DMS 273 treated with DMSO at 0.1 percent for 48 hours (cell line): ENCODE measurements at regions not wholly inside any gene's neighbourhood (a gene's known extent, or its start where the extent isn't known, plus 50 kb on each side); places are given as distances from the start of the nearest gene placed in this dataset.

Experiments used
- DNase-seq: peaks from one replicate; lab custom pipeline; 2025; lab: John Stamatoyannopoulos, UW

GRCh38 chr2:8537562-8538155 is 144.2 kb upstream of the ID2 start:
- no peak for DNase-seq

DNA sequence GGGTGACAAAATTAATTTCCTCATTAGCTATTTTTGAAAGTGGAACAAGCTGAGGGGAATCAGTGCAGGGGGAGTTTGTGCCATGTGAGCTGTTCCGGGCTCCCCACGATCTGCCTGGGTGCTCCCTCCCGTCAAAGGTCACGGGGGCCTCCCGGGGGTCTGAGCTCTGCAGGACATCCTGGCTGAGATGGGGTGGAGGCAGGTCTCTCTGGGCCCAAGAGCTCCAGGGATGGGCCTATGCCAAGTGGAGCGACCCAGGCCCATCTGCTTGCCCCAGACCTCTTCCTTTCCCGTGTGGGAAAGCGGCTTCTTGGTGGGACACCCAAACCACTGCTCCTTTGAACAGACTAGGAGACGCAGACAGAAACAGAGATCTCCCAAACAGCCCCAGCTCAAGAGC is 143.3 kb upstream of the ID2 start:
- no peak for DNase-seq

DNA sequence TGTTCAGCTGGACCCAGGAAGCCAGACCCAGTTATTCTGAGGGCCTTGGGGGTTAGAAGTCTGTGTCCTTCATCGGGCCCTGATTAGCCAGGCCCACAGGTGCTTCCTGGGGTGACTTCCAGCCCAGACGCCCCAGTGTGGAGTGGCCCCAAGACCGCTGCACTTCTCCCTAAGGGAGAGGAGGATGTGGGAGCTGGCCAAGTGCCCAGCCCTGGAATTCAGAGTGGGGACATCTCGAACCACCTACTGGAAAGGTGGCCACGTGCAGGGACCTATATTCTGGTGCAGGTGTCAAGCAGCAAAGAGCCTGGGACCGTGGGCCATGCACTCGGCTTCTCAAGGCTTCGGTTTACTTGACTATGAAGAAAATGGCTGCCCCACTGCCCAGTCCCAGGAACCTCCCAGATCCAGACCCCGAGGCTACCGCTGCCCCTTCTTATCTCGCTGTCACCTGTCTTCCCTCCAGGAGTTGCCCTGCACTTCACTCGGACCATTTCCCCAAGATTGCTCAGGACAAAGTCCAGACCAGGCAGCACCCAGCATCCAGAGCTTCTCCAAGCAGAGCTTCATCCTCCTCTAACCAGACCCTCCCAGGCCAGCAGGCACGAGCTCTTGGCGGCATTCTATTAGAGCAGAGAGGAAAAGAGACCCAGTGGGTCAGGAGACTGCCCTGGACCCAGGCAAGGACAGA is 142.8 kb upstream of the ID2 start:
- no peak for DNase-seq

- DNase-seq = no peak
These were observed 141.9 kb upstream of the ID2 start for GRCh38 chr2:8539743-8540551.

- DNase-seq = no peak
These were observed 141.3 kb upstream of the ID2 start for GRCh38 chr2:8540552-8541055.

DNA sequence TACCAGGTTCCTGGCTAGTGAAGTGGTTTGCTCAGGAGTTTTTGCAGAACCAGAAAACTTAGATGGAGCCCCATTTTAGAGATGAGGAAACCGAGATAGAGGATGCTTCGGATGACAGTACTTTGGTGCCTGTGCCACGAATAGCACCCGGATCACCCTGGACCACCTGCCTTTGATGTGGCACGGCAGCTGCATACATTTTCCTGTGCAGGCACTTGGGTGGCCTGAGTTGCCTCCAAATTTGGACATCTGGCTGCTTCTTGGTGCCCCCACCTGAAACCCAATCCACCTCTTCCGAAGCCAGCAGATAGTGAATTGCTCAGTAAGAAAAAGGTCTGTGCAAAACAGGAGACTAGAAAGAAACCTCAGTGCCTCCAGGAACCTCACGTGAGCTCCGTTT is 140.6 kb upstream of the ID2 start:
- DNase-seq = no peak

GRCh38 chr2:8541636-8542035 is 140.2 kb upstream of the ID2 start:
- DNase-seq = no peak

DNA sequence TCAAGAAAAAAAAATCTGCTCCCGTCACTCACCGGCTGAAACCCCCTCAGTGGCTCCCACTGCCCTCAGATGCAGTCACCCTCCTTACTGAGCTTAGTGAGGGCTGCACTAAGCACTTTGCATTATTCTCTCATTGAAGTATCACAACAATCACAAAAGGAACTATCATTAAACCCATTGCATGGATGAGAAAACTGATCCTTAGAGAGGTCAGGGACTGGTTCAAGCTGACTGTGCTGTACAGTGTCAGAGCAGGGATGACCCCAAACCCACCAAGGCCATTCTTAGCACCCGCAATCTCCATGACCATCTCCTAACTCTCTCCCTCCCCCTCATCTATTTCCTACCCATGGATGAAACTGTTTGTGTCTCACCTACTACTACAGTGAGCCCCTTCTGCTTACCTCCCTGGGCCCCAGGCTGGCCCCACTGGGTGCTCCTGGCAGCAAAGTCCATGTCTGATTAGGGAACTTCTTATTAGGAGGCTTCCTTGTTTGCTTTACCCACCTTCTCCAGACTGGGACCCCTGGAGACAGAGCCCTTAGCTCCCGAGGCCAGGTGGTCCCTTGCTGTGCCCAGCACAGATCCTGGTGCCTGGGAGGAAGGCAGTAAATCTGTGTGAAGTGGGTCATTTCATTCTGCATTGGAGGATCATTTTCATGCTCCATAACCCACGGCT is 139.3 kb upstream of the ID2 start:
- DNase-seq = no peak

GRCh38 chr2:8543060-8543382 is 138.8 kb upstream of the ID2 start:
- DNase-seq = no peak

DNA sequence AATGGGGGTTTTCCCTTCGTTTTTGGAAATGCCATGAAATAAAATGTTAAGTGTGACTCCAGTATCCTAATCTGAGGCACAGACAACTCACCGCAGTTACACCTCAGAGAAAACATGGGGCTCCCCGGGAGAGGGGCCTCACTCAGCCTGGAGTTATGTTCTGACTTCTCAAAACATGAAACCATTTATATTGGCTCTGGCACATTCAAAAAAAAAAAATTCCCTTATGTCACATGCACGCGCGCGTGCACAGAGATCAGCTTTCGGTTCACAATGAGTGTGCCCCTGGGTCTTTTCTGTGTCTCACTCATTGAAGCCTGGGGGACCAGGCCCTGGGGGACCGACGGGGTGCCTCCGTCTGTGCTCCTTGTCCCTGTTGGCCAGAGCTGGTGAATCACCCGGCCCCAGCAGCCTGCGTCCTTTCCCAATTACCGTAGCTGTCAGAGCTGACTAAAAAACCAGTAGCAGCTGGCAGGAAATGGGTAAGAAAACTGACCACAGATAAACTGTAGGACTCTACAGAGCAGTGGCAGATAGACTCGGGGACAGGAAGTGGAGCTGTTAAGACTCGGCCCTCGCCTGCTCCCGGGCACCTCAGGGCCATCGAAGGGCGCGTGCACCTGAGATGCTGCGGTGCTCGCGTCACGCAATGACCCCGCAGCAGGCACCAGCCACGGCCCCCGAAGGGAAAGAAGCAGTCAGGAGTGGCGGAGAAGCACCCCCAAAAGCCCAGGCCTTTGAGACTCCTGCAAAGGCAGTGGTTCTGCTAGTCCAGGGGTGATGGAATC is 138.3 kb upstream of the ID2 start:
- DNase-seq = no peak

GRCh38 chr2:8544171-8544785 is 137.6 kb upstream of the ID2 start:
- no peak for DNase-seq

DNA sequence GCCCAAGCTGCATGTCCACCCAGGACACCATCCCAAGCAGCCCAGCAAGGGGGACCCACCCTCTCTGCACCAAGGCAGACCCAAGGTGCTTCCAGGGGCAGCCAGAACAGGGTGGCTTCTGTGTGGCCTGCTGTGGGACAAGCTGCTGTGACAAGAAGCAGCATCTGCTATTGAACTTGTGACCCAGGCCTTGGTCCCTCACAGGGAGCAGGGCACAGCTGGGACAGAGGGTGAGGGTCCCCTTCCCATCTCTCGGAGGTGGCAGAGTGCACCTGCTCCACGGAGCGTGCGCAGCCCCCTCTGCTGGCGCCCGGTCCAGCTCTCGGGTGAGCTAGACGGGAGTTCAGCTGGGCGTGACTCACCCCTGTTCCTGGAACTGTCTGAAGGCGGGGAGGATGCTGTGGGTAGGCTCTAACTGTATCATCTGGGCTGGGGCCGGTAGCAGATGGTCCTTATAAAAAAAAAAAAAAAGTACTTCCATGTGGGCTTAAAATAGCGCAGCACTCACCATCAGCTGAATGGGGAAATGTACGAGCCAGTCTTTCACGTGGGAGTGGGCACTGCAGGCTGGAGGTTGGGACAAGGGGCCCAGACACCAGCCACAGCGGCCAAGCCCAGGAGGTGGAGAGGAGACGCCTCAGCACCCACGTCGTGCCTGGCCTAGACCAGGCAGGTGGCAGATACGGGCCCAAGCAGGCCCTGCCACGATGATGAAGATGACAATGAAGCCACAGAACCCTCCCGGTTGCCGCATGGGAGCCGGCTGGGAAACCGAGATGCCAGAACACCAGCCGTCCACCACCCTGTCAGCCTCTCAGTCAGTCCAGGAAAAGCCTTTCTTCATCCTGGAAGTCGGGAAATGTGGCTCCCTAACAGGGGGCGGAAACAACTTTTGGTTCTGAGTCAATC is 136.8 kb upstream of the ID2 start:
- peak; percentile 92 for DNase-seq

DNA sequence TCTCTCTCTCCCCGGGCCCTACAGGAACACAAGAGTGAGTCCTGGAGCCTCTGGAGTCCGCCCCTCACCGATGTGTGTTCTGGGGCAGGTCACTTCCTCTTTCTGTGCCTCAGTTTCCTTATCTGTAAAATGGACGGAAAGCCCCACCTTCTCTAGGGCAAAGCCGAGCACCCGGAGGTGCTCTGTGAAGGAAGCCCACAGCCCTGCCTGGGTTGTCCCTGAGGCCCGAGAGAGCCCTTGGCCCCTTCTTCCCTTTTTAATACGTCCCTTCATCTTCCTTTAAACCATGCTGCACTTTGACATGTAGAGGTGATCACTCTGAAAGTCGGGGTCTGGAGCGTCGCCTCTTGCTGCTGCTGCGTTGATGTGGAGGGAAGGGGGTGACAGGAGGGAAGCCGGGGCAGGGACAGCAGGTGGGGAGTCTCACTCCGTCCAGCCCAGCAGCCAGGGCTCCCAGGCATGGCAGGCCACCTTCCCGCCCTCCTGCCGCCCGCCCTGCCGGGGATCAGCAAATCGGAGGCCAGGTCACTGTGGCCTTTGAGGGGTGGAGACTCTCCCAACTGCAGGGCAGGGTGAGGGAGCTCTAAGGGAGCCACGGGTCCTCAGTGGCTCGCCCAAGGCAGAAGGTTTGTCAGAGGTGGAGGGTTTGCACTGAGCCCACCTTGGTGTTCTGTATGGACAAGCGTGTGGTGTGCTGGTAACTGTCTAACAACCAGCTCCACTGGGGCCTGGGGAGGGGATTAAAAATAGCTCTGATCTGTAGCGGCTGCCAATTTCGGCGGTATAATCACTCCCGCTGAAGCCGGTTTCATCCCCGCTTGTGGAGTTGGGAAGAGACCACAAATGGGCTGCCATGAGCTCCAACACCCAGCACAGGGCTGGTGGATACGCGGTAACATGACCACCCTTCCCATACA is 135.9 kb upstream of the ID2 start:
- DNase-seq = no peak

DNA sequence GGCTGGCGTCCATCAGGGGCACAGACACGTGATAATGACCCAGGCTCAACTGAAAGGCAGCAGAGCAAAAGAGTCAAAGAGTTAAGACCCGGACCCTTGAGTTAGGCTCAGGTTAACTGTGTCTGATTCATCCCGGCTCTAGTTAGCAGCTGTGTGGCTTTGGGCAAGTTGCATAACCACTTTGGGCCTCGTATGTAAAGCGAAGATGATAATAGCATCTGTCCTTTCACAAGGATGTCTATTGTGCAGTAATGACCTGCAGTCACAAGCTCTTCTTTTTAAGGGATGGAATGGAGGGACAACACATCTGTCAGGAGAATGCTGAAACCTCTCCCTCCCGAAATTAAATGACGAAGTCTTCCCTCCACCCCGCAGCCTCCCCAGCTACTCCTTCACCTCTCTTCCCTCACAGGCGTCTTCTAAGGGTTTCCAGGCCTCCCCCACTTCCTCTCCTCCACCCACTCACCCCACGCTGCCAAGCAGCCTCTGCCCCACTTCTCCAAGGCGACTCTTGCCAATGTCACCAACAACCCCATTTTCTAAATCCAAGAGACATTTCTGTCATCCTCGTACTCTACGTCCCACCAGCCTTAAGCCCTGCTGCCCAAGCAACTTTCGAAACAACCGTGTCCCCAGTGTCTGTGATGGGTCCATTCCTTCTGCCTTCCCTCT is 135.1 kb upstream of the ID2 start:
- no peak for DNase-seq

DNA sequence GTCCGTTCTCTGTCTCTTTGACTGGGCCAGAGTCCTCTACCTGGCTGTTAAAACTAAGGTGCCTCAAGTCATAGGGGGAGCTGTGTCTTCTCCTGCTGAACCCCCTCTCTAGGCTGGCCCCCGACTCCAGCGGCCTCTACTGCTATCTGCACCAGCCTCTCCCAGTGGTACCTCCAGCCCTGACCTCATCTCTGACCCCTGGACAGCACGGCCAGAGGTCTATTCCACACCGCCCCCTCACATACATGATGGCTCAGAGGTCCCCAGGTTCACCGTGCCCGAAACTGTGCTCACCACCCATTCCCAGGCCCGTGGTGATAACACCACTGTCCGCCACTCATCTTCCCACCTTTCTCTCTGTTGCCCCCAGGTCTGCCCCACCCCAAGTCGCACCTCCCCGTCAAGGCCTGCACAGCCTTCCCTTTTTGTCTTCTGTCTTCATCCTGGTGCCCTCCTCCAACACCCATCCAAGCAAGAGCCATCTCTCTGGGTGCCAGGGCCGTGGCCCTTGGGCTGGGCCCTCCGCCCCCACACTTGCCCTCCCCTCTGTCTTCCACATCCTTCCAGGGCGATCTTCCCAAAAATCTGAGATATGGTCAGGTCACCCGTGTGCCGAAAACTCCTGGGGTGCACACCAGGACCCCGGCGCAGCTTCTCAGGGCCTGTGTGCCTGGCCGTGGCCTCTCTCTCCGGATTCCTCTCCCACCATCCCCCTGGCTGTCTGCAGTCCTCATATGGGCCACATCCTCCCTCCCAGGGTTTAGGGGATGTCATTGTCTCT is 134.4 kb upstream of the ID2 start:
- DNase-seq = no peak

- DNase-seq = no peak
These were observed 133.7 kb upstream of the ID2 start for GRCh38 chr2:8548065-8548618.

- DNase-seq = no peak
These were observed 133.2 kb upstream of the ID2 start for GRCh38 chr2:8548619-8549150.
